HCT116 (cell line): ENCODE measurements at regions not wholly inside any gene's neighbourhood (a gene's known extent, or its start where the extent isn't known, plus 50 kb on each side); places are given as distances from the start of the nearest gene placed in this dataset.

ENCODE experiments used
- ATAC-seq: fragments of 200-7000 bp; cut with Tn5 transposase; 2 replicates; pipeline ENCODE4 v1.9.1; 2020; ENCODE audit warnings: mild to moderate bottlenecking, moderate library complexity
- BruUV-seq: library from RNA; stranded (reverse); fragments of 400-500 nt; replicated peaks from 2 replicates; lab custom pipeline; 2021; lab: Mats Ljungman, UMichigan
- CTCF ChIA-PET: fragments of 300-600 bp; sonication (Branson Sonifier 250); formaldehyde crosslinking; loops from one replicate; lab custom pipeline; 2021; ENCODE audit warnings: antibody characterized with exemption; lab: Charles Lee
- POLR2A ChIA-PET: fragments of 300-600, 350-600 bp; sonication (Branson Sonifier 250); formaldehyde crosslinking; loops from one replicate; lab custom pipeline; 2021; ENCODE audit warnings: antibody characterized with exemption; lab: Charles Lee
- RAD21 ChIA-PET, 2 experiments: fragments of 300-600 bp; sonication (Branson Sonifier 250); formaldehyde crosslinking; loops; one replicate each; lab custom pipeline; 2023; ENCODE audit warnings: low total read pairs in 2 of 2; ENCODE audit not compliant: uncharacterized antibody in 2 of 2, unreplicated experiment in 2 of 2, low non-redundant PET in 1 of 2; lab: Charles Lee
- DNase-seq: peaks from one replicate; pipeline ENCODE4 v3.0.0-alpha.2; 2010; ENCODE audit warnings: low read depth, low spot score
- H2AFZ ChIP-seq: fragments of 200-600 bp; shearing (Covaris generic), sonication (generic); 2 replicates; pipeline ENCODE4 v1.6.1; 2017; ENCODE audit warnings: low read depth, mixed run types, mixed read lengths, antibody characterized with exemption, low read length; ENCODE audit not compliant: poor library complexity, severe bottlenecking
- H3K27ac ChIP-seq: 2 replicates; pipeline ENCODE4 v1.5.1; 2012; ENCODE audit warnings: low read depth, low read length
- H3K27me3 ChIP-seq: fragments of 200-600 bp; sonication (generic); 2 replicates; pipeline ENCODE4 v1.6.1; 2016; ENCODE audit warnings: mixed run types, low read length, mixed read lengths; ENCODE audit not compliant: insufficient read depth
- H3K36me3 ChIP-seq, 2 experiments: fragments of 200-500 bp in 1 of 2; fragments of 200-600 bp in 1 of 2; sonication (Bioruptor generic) in 1 of 2; sonication (generic) in 1 of 2; 2 replicates each; pipeline versions ENCODE4 v1.5.1 to v1.6.1; 2014 to 2016; ENCODE audit warnings: low read length in 2 of 2, inconsistent platforms in 1 of 2, mixed read lengths in 1 of 2, mixed run types in 1 of 2; ENCODE audit not compliant: insufficient read depth in 2 of 2, control insufficient read depth in 1 of 2
- H3K4me1 ChIP-seq, 2 experiments: fragments of 200-600 bp in 1 of 2; sonication (generic) in 1 of 2; 2 replicates each; pipeline versions ENCODE4 v1.5.1 to v1.6.1; 2012 to 2017; ENCODE audit warnings: low read length in 2 of 2, inconsistent platforms in 1 of 2, mild to moderate bottlenecking in 1 of 2, mixed read lengths in 1 of 2, mixed run types in 1 of 2, moderate library complexity in 1 of 2; ENCODE audit not compliant: insufficient read depth in 2 of 2, control insufficient read depth in 1 of 2
- H3K4me2 ChIP-seq: fragments of 200-600 bp; sonication (generic); 2 replicates; pipeline ENCODE4 v1.6.1; 2017; ENCODE audit warnings: mixed run types, low read length, mixed read lengths
- H3K4me3 ChIP-seq, 2 experiments: fragments of 200-600 bp in 1 of 2; sonication (generic) in 1 of 2; replicated peaks in 1 of 2; 2 replicates each; pipeline ENCODE4 v1.5.1; 2011 to 2016; ENCODE audit warnings: low read length in 2 of 2, control low read depth in 1 of 2, low read depth in 1 of 2, mild to moderate bottlenecking in 1 of 2, mixed read lengths in 1 of 2, mixed run types in 1 of 2
- H3K79me2 ChIP-seq: fragments of 200-600 bp; sonication (generic); 2 replicates; pipeline ENCODE4 v1.6.1; 2017; ENCODE audit warnings: mild to moderate bottlenecking, mixed run types, low read length, moderate library complexity, mixed read lengths; ENCODE audit not compliant: insufficient read depth
- H3K9ac ChIP-seq: fragments of 200-600 bp; sonication (generic); 2 replicates; pipeline ENCODE4 v1.6.1; 2016; ENCODE audit warnings: low read length, mixed read lengths
- H3K9me2 ChIP-seq: fragments of 200-600 bp; sonication (generic), shearing (Covaris generic); 2 replicates; pipeline ENCODE4 v1.6.1; 2017; ENCODE audit warnings: mixed run types, mild to moderate bottlenecking, moderate library complexity; ENCODE audit not compliant: insufficient read depth
- H3K9me3 ChIP-seq, 2 experiments: fragments of 200-500 bp in 1 of 2; fragments of 200-600 bp in 1 of 2; sonication (Bioruptor generic) in 1 of 2; sonication (generic) in 1 of 2; 2 replicates each; pipeline ENCODE4 v1.6.1; 2014 to 2017; ENCODE audit warnings: low read length in 2 of 2, mixed read lengths in 2 of 2, inconsistent platforms in 1 of 2, low read depth in 1 of 2, mild to moderate bottlenecking in 1 of 2, mixed run types in 1 of 2, moderate library complexity in 1 of 2; ENCODE audit not compliant: control insufficient read depth in 1 of 2, insufficient read depth in 1 of 2
- H4K20me1 ChIP-seq: fragments of 200-600 bp; sonication (generic), shearing (Covaris generic); 2 replicates; pipeline ENCODE4 v1.6.1; 2017; ENCODE audit warnings: mixed run types, mild to moderate bottlenecking, moderate library complexity; ENCODE audit not compliant: insufficient read depth
- CEBPB ChIP-seq: IDR thresholded peaks from 2 replicates; pipeline ENCODE4 v1.6.1; 2012; ENCODE audit warnings: low read depth
- EZH2 ChIP-seq: fragments of 200-600 bp; sonication (generic); IDR thresholded peaks from 2 replicates; pipeline ENCODE4 v1.6.1; 2017; ENCODE audit warnings: antibody characterized with exemption, mixed run types
- EZH2phosphoT487 ChIP-seq: fragments of 200-600 bp; IDR thresholded peaks from 2 replicates; pipeline ENCODE4 v1.6.1; 2018; ENCODE audit warnings: antibody characterized with exemption, borderline replicate concordance
- FOSL1 ChIP-seq: IDR thresholded peaks from 2 replicates; pipeline ENCODE4 v1.6.1; 2012; ENCODE audit warnings: low read depth
- JUND ChIP-seq: IDR thresholded peaks from 2 replicates; pipeline ENCODE4 v1.6.1; 2012
- POLR2A ChIP-seq: IDR thresholded peaks from 2 replicates; pipeline ENCODE4 v1.7.0; 2011; ENCODE audit warnings: borderline replicate concordance; ENCODE audit not compliant: insufficient read depth, insufficient read length; ENCODE audit errors: extremely low read depth
- POLR2AphosphoS5 ChIP-seq: IDR thresholded peaks from 2 replicates; pipeline ENCODE4 v1.6.1; 2011; ENCODE audit warnings: mild to moderate bottlenecking, low read depth, low read length, moderate library complexity
- RAD21 ChIP-seq: IDR thresholded peaks from 2 replicates; pipeline ENCODE4 v1.6.1; 2012; ENCODE audit warnings: low read depth, mild to moderate bottlenecking
- SP1 ChIP-seq: IDR thresholded peaks from 2 replicates; pipeline ENCODE4 v1.6.1; 2012; ENCODE audit warnings: low read depth
- intact Hi-C: fragments of 100-400 bp; cut with micrococcal nuclease; formaldehyde crosslinking; loops from 2 replicates; pipeline ENCODE4 v1.10.0; 2022
- TF ChIP-seq, protein P1 (sequence below): IDR thresholded peaks from 2 replicates; pipeline ENCODE4 v1.6.1; 2012

DNA sequence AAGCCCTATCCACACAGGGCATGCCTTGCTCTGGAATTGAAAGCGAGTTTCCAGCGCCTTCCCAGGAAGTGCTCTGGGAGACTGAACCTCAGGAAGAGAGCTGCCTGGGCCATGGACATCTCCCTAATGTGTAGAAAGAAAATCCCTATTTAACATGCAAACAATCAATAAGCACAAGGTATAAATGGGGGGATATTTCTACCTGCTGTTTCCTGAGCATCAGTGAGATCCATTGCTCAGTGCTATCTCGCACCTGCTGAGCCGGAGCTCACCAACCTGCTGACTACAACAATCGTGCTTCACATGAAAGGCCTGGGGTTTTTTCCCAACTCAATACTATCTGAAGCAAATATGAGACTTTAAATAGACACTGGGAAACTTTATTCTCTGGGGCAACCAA is 584.0 kb downstream of the GLRX3 start:
- H3K9me2 ChIP-seq: no peaks in the 10 kb centered on the region
- no peak for DNase-seq
- POLR2A ChIA-PET: no interaction called here
- H3K9ac ChIP-seq: no peak overlapping the region
- no peaks in the 10 kb centered on the region for H3K9me3 ChIP-seq
- TF ChIP-seq EZH2phosphoT487 (no peak), SP1 (no peak), RAD21 (no peak), POLR2AphosphoS5 (no peak), POLR2A (no peak), FOSL1 (no peak), CEBPB (no peak), JUND (no peak), EZH2 (no peak)
- TF ChIP-seq, protein P1, sequence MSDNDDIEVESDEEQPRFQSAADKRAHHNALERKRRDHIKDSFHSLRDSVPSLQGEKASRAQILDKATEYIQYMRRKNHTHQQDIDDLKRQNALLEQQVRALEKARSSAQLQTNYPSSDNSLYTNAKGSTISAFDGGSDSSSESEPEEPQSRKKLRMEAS: no peak
- no peaks in the 10 kb centered on the region for H3K36me3 ChIP-seq
- no TSS peak for BruUV-seq
- no peaks in the 10 kb centered on the region for H3K4me1 ChIP-seq
- H3K4me3 ChIP-seq: no peak overlapping the region
- H3K4me2 ChIP-seq: no peak overlapping the region
- H3K79me2 ChIP-seq: no peaks in the 10 kb centered on the region
- CTCF ChIA-PET: no interaction called here
- ATAC-seq: no peak
- H4K20me1 ChIP-seq: no peaks in the 10 kb centered on the region
- RAD21 ChIA-PET: no interaction called here
- H3K27ac ChIP-seq: no peak overlapping the region
- H2AFZ ChIP-seq: no peak overlapping the region
- no peaks in the 10 kb centered on the region for H3K27me3 ChIP-seq
- intact Hi-C loops: no loop called here

DNA sequence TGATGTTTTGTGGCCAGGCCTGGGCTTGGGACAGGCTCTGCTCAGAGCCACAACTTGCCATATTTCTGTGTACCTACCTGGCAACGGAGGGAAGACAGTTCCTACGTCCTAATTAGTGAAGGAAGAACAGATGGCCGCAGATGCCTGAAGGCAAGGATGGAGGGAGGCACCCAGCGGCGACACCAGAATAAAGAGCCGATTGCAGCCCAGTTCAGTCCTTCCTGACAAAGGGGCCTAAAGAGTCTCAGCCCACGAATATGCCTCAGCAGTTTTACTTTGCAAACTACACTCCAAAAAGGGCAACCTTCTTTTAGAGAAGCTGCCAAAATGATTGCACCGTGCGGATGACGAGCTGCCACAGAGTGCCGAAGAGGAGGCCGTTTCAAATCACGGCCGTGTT is 585.8 kb downstream of the GLRX3 start:
- no peak for TF ChIP-seq SP1
- H3K4me3 ChIP-seq: no peak overlapping the region
- H3K9me3 ChIP-seq: no peaks in the 10 kb centered on the region
- intact Hi-C loops: no loop called here
- no peaks in the 10 kb centered on the region for H3K9me2 ChIP-seq
- RAD21 ChIA-PET: no interaction called here
- POLR2A ChIA-PET: no interaction called here
- DNase-seq: no peak
- ATAC-seq: no peak
- no TSS peak for BruUV-seq
- H3K79me2 ChIP-seq: no peaks in the 10 kb centered on the region
- no peaks in the 10 kb centered on the region for H4K20me1 ChIP-seq
- no peak overlapping the region for H3K9ac ChIP-seq
- CTCF ChIA-PET: no interaction called here
- no peak overlapping the region for H3K4me2 ChIP-seq
- H3K4me1 ChIP-seq: no peaks in the 10 kb centered on the region
- H2AFZ ChIP-seq: no peak overlapping the region
- no peak overlapping the region for H3K27ac ChIP-seq
- no peaks in the 10 kb centered on the region for H3K27me3 ChIP-seq
- no peaks in the 10 kb centered on the region for H3K36me3 ChIP-seq
